ENCODE measurements at regions not wholly inside any gene's neighbourhood (a gene's known extent, or its start where the extent isn't known, plus 50 kb on each side); places are given as distances from the start of the nearest gene placed in this dataset.

- TF ChIP-seq ZZZ3 (IDR thresholded peaks at IDR 0.05; ENCODE audit: control insufficient read depth, insufficient read length, low read depth) (no peak), FOXM1 (IDR thresholded peaks at IDR 0.05; ENCODE audit: low read depth, low read length) (no peak)
Measured at GRCh38 chr6:100267721-100268123, 197.0 kb downstream of the SIM1 start (continued).

GRCh38 chr6:100266494-100267401 lies 198.0 kb downstream of the SIM1 start:
- ChIA-PET POLR2A (no interaction called here), CTCF (no interaction called here), RAD21 (ENCODE audit: unreplicated experiment) (no interaction called here), SMC1A (ENCODE audit: uncharacterized antibody, unreplicated experiment) (interaction anchor here (0.6 kb wide), 1 partner anchor 37 kb away, joined by 3 read pairs; no protein-coding TSS in a partner anchor)
- H3K36me3 ChIP-seq (ENCODE audit: control insufficient read depth in 2 of 2, insufficient read depth in 2 of 2, low read length in 1 of 2), result no peaks in the 10 kb centered on the region
- in situ Hi-C loops (cut with MboI) (no loop called here), intact Hi-C loops (cut with micrococcal nuclease; ENCODE audit: unreplicated experiment) (no loop called here)
- H3K9me3 ChIP-seq (replicated peaks; ENCODE audit: control insufficient read depth, insufficient read depth, low read length), result no peaks in the 10 kb centered on the region
- H2AFZ ChIP-seq (ENCODE audit: control insufficient read depth, low read depth, low read length), result no peak overlapping the region
- H3K4me2 ChIP-seq (ENCODE audit: control insufficient read depth, insufficient read depth), result no peak overlapping the region
- ATAC-seq (no peak), DNase-seq (ENCODE audit: low read depth, low spot score) (no peak), FAIRE-seq (no peak)
- H3K79me2 ChIP-seq (ENCODE audit: control insufficient read depth, insufficient read depth, low read length), result no peaks in the 10 kb centered on the region
- WGBS (ENCODE audit: insufficient coverage, insufficient replicate concordance, low lambda C conversion rate, missing lambda C conversion rate), result 72% methylated on average over 10 of the region's 10 CpGs
- peaks cover 0 to 5% of the 10 kb centered on the region in 2 experiments; a peak in 1 of 4 replicates for H3K27me3 ChIP-seq (replicated peaks in 1 of 2; ENCODE audit: control insufficient read depth in 2 of 2, insufficient read depth in 2 of 2, low read length in 1 of 2)
- H4K20me1 ChIP-seq (ENCODE audit: control insufficient read depth, insufficient read depth), result no peaks in the 10 kb centered on the region
- H3K4me3 ChIP-seq, result no peak overlapping the region
- no peak overlapping the region for H3K27ac ChIP-seq (ENCODE audit: control insufficient read depth, insufficient read depth)
- no peaks in the 10 kb centered on the region for H3K4me1 ChIP-seq (ENCODE audit: control insufficient read depth, insufficient read depth, low read length)
- no peak overlapping the region for H3K9ac ChIP-seq (ENCODE audit: control insufficient read depth, insufficient read depth, low read length)
- no TSS peak for BruUV-seq (replicated peaks)
- no peak for TF ChIP-seq NFIC (IDR thresholded peaks at IDR 0.05; ENCODE audit: low read depth, low read length)
- TF ChIP-seq EED (IDR thresholded peaks at IDR 0.05; ENCODE audit: low read depth), result no peak
- no peak for TF ChIP-seq RUNX3 (IDR thresholded peaks at IDR 0.05; ENCODE audit: low read length)
- no peak for TF ChIP-seq TBL1XR1 (IDR thresholded peaks at IDR 0.05; ENCODE audit: low read depth, low read length)
- TF ChIP-seq SIN3A (IDR thresholded peaks at IDR 0.05; ENCODE audit: low read depth, low read length), result no peak
- TF ChIP-seq POLR2AphosphoS5 (IDR thresholded peaks at IDR 0.05; ENCODE audit: low read length), result no peak
- no peak for TF ChIP-seq SP1 (IDR thresholded peaks at IDR 0.05; ENCODE audit: low read depth, low read length)
- no peak for TF ChIP-seq WRNIP1 (IDR thresholded peaks at IDR 0.05; ENCODE audit: borderline replicate concordance, low read depth, low read length)
- no peak for TF ChIP-seq E4F1 (IDR thresholded peaks at IDR 0.05; ENCODE audit: borderline replicate concordance, partially characterized antibody)
- TF ChIP-seq BCL11A (IDR thresholded peaks at IDR 0.05; ENCODE audit: low read depth, low read length), result no peak
- TF ChIP-seq CUX1 (IDR thresholded peaks at IDR 0.05; ENCODE audit: insufficient replicate concordance, low read depth, low read length), result no peak

All from GM12878 (cell line).